ENCODE measurements at regions not wholly inside any gene's neighbourhood (a gene's known extent, or its start where the extent isn't known, plus 50 kb on each side); places are given as distances from the start of the nearest gene placed in this dataset.

GRCh38 chrX:139078761-139079280 is 367.3 kb upstream of the FGF13 start:
- Histone ChIP-seq H3K4me1 (replicated peaks in 1 of 4; ENCODE audit: control insufficient read depth in 3 of 4, insufficient read depth in 4 of 4, low read length in 3 of 4) (no peaks in the 10 kb centered on the region), H4K20me1 (replicated peaks in 1 of 2; ENCODE audit: control insufficient read depth in 1 of 2, insufficient read depth in 2 of 2, low read length in 2 of 2) (no peaks in the 10 kb centered on the region), H3K4me2 (ENCODE audit: insufficient read depth in 1 of 2, low read depth in 2 of 2, low read length in 2 of 2) (no peak overlapping the region), H3K23me2 (ENCODE audit: low read depth, low read length) (no peaks in the 10 kb centered on the region), H2AFZ (ENCODE audit: low read length) (no peak overlapping the region), H2AK5ac (ENCODE audit: low read depth, low read length) (no peak overlapping the region), H3K23ac (ENCODE audit: insufficient read length) (no peak overlapping the region), H3K4me3 (ENCODE audit: extremely low read depth in 1 of 4, insufficient read depth in 2 of 4, low read depth in 3 of 4, low read length in 4 of 4) (no peak overlapping the region), H3K18ac (ENCODE audit: extremely low read depth, low read length) (no peak overlapping the region), H3K36me3 (ENCODE audit: control insufficient read depth in 2 of 4, insufficient read depth in 4 of 4, low read length in 3 of 4) (no peaks in the 10 kb centered on the region), H3K56ac (replicated peaks; ENCODE audit: insufficient read length, low read depth, low read length) (no peak overlapping the region), H3K9me3 (ENCODE audit: insufficient read depth in 2 of 2, low read depth in 1 of 2, low read length in 1 of 2) (no peaks in the 10 kb centered on the region), H3K9ac (replicated peaks in 1 of 4; ENCODE audit: extremely low read depth in 1 of 4, low read depth in 3 of 4, low read length in 3 of 4) (no peak overlapping the region), H3K4ac (replicated peaks; ENCODE audit: insufficient read length, low read depth, low read length) (no peak overlapping the region), H3K27me3 (replicated peaks in 1 of 4; ENCODE audit: control insufficient read depth in 3 of 4, extremely low read depth in 1 of 4, insufficient read depth in 3 of 4, low read length in 3 of 4) (no peaks in the 10 kb centered on the region), H3K79me1 (ENCODE audit: low read depth, low read length) (no peaks in the 10 kb centered on the region), H2BK5ac (ENCODE audit: low read depth, low read length) (no peak overlapping the region), H2BK20ac (ENCODE audit: low read length) (no peak overlapping the region), H4K91ac (replicated peaks; ENCODE audit: insufficient read length, low read length) (no peak overlapping the region), H4K5ac (ENCODE audit: insufficient read length, low read depth, low read length) (no peak overlapping the region), H2BK120ac (replicated peaks; ENCODE audit: low read depth, low read length) (no peak overlapping the region), H3K79me2 (ENCODE audit: control insufficient read depth in 1 of 2, insufficient read depth in 2 of 2, low read length in 2 of 2) (no peaks in the 10 kb centered on the region), H3K27ac (ENCODE audit: low read depth, low read length) (no peak overlapping the region), H2BK15ac (ENCODE audit: low read length) (no peak overlapping the region), H3K14ac (ENCODE audit: insufficient read length) (no peak overlapping the region), H2BK12ac (ENCODE audit: low read depth, low read length) (no peak overlapping the region), H4K8ac (ENCODE audit: extremely low read depth, insufficient read depth, low read length) (no peak overlapping the region)
- ChIA-PET CTCF (ENCODE audit: partially characterized antibody) (interaction anchor here (1.1 kb wide), 1 partner anchor 481 kb away, joined by 4 read pairs; no protein-coding TSS in a partner anchor), POLR2A (ENCODE audit: partially characterized antibody) (no interaction called here)
- no peak for FAIRE-seq
- no peak for DNase-seq (ENCODE audit: low read depth in 1 of 2, low spot score in 2 of 2)
- 88% methylated on average over 8 of the region's 8 CpGs; no CpG with 5 or more reads in 1 of the 2 experiments for WGBS, 2 experiments (ENCODE audit: extremely low coverage in 1 of 2, insufficient coverage in 1 of 2, insufficient read length in 1 of 2, insufficient replicate concordance in 2 of 2, low coverage in 1 of 2, low lambda C conversion rate in 2 of 2, missing lambda C conversion rate in 1 of 2)
- TF ChIP-seq CREB1 (IDR thresholded peaks at IDR 0.05) (no peak), CBX5 (IDR thresholded peaks at IDR 0.05; ENCODE audit: low read depth, low read length) (no peak), SP4 (IDR thresholded peaks at IDR 0.05; ENCODE audit: low read length) (no peak), ATF3 (IDR thresholded peaks at IDR 0.05; ENCODE audit: insufficient read depth, low read depth, low read length) (no peak), YY1 (IDR thresholded peaks at IDR 0.05; ENCODE audit: low read depth, low read length) (no peak)
